ENCODE measurements at regions not wholly inside any gene's neighbourhood (a gene's known extent, or its start where the extent isn't known, plus 50 kb on each side); places are given as distances from the start of the nearest gene placed in this dataset.
"Not testable (repeated sequence)": the region's sequence is repeated elsewhere in the genome, so short reads cannot be mapped to it uniquely, and the experiment has no call there.

DNA sequence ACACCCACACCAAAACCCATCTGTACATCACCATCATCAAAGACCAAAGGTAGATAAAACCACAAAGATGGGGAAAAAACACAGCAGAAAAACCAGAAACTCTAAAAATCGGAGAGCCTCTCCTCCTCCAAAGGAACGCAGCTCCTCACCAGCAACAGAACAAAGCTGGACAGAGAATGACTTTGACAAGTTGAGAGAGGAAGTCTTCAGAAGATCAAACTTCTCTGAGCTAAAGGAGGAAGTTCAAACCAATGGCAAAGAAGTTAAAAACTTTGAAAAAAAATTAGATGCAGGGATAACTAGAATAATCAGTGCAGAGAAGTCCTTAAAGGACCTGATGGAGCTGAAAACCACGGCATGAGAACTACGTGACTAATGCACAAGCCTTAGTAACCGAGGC lies 247.5 kb upstream of the ERBB4 start:
- DNase-seq (ENCODE audit: low read depth): not testable (repeated sequence)

DNA sequence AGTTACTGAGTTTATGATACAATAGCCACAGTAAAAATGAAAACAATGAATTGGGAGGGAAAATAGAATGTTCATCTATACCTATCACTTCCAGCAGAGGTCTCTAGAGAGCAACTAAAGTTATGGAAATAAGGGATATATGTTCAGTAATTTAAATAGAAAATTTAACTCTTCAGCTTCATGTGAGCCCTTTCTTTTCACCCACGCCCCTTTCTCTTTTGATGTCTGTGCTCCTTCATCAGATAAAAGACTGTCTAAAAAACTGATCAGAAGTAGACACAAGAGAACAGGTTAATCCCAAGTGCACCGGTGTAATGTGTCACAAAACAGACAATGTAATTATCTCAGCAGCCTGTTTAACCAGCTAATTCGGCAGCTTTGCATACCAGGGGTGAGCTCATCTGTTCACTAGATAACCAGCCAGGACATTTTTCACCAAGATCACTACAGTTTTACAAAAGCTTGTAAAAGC lies 238.5 kb upstream of the ERBB4 start:
- peak; percentile 24 for DNase-seq (ENCODE audit: low read depth)

- DNase-seq (ENCODE audit: low read depth): no peak
These were observed 235.3 kb upstream of the ERBB4 start for GRCh38 chr2:212773808-212774339.

DNA sequence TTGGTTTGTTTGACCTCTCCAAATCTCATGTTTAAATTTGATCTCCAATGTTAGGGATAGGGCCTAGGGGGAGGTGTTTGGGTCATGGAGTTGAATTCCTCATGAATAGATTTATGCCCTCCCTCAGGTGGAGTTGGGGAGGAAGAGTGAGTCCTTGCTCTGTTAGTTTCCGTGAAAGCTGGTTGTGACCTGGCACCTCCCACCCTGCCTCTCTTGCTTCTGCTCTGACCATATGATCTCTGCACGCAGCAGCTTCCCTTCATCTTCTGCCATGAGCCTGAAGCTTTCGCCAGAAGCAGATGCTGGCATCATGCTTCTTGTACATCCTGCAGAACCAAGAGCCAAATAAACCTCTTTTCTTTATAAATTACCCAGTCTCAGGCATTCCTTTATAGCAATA lies 231.6 kb upstream of the ERBB4 start:
- no peak for DNase-seq (ENCODE audit: low read depth)

GRCh38 chr2:212766921-212767320 lies 228.3 kb upstream of the ERBB4 start:
- DNase-seq (ENCODE audit: low read depth): no peak

GRCh38 chr2:212752730-212753351 lies 214.2 kb upstream of the ERBB4 start:
- no peak for DNase-seq (ENCODE audit: low read depth)

GRCh38 chr2:212745359-212745758 lies 206.8 kb upstream of the ERBB4 start:
- DNase-seq (ENCODE audit: low read depth): no peak

DNA sequence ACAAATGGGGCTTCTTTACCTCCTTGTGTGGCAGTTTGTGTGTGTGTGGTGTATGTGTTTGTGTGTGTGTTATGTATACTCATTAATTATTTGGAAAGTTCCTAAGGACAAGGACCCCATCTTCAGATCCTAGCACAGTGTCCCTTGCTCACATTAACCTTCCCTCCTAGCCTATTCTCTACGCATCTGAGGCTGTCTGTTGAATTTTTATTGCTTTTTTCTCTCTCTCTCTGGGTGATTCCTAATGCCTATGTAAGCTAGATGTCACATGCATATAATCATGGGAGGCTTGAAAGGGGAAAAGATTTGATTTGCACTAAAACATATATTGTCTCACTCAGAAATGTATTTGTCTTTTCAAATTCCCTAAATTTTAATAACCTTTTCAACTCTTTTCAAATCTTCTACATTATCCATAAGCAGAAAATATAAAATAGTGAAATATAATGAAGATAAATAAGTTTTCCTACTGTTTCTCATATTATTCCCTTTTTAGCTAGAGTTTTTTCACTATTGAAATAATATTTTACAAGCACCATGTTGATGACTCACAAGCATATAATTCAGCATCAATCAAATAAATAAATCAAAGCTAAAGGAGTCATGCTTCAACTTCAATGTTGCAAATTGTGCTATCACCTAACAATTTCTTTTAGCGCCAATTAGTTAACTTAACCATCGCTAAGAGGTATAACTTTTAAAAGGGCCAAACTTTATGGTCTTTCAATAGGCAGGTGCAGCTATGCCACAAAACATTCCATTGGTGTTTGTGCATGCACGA lies 199.0 kb upstream of the ERBB4 start:
- DNase-seq (ENCODE audit: low read depth): no peak

DNA sequence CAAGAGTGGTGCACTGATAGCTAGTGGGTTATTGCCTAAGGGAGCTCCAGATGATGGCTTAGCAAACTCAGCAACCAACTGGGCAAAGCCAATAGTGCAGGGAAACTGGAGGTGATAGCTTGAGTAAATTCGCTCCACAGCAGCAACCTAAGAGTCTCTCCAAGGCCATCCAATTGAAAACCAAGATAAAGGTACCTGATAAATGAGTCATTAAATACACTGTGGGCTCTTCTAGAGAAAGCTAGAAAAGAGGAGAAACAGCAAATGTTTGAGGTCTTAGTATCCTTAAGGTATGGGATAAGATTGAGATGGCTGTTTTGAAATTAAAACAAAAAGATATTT lies 197.8 kb upstream of the ERBB4 start:
- DNase-seq (ENCODE audit: low read depth): no peak

GRCh38 chr2:212733273-212733672 lies 194.7 kb upstream of the ERBB4 start:
- no peak for DNase-seq (ENCODE audit: low read depth)

DNA sequence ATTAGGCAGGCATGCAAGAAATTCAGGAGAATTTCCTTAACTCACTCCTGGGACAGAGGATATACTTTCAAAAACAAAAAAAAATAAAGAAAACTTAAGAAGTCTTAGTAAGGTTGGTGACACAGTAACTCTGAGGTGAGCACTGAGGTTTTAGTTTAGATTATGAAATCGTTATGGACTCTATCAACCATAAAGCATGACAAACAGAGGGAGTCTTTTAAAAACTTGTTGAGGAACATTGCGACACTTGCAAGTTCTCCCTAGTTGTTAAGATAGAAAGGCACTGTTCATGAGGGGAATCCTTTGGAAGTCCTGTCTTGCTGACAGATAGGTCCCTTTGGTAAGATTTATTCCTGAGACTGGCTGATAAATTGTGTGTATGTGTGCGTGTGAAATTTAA lies 194.3 kb upstream of the ERBB4 start:
- DNase-seq (ENCODE audit: low read depth): no peak

DNA sequence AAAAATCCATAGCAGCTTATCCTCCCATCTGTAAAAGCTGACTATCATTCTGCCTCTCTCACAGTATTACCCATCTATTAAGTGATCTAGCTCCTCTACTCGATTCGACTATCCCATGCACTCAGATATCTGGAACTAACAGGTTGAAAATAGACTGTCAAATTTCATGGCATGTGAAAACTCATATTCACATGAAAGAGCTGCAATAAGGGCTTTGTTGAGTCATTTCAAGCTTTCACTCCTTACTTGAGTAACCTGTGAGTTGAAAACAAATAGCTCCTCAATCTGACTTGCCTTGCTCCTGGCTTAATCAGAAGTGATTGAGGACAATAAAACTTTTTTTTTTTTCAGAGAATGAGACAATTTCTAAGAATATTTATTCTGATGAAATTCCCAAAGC lies 192.4 kb upstream of the ERBB4 start:
- DNase-seq (ENCODE audit: low read depth): no peak

- DNase-seq (ENCODE audit: low read depth): no peak
These were observed 190.1 kb upstream of the ERBB4 start for GRCh38 chr2:212728717-212729116.

DNA sequence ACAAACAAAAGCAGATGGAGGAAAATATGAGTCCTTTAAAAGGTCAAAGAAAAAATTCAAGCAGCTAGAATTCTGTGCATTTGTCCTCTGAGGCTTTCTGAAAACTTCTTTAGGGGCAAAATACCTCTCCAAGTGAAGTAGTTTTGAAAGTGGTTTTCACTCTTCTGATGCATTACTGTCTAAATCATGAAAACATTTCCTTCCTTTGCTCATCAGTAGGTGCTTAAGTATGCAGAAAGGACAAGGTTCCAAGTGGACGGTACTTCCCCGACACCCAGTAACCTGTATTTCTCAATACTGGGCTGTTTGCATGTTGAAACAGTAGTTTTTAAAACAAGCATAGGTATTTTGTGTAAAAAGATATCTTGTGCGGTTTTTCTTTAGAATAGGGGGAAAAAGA lies 189.1 kb upstream of the ERBB4 start:
- no peak for DNase-seq (ENCODE audit: low read depth)

DNA sequence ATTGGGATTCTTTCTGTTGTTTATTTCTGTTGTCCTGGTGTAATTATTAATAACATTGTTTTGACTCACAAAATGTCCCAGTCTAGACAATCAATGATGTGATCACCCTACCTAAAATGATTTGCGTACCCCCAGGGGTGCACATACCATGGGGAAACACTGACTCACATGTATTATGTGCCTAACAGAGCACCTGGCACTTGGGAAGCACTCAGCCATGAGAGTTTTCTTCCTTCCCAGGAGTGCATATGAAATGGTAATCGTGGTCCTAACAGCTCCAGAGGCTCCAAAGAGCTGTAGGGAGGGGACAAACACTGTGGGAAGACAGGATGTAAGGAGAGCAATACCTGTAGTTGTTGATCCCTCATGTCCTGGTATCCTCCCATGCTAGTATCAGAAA lies 187.8 kb upstream of the ERBB4 start:
- DNase-seq (ENCODE audit: low read depth): no peak

DNA sequence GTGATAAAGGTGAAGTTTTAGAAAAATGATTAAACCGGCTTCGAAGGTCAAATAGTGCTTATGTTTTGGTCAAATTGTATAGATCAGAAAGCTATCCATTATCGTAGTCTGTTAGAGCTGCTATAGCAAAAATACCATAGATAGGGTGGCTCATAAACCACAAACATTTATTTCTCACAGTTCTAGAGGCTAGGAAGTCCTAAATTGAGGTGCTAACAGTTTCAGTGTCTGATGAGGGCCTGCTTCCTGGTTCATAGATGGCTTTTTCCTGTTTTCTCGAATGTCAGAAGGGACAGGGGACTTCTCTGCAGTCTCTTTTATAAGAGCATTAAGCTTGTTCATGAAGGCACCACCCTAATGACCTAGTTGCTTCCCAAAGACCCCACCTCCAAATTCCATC lies 186.6 kb upstream of the ERBB4 start:
- DNase-seq (ENCODE audit: low read depth): no peak

- DNase-seq (ENCODE audit: low read depth): peak; percentile 22
These were observed 184.6 kb upstream of the ERBB4 start for GRCh38 chr2:212723226-212723625.

- no peak for DNase-seq (ENCODE audit: low read depth)
These were observed 183.4 kb upstream of the ERBB4 start for GRCh38 chr2:212722046-212722445.

DNA sequence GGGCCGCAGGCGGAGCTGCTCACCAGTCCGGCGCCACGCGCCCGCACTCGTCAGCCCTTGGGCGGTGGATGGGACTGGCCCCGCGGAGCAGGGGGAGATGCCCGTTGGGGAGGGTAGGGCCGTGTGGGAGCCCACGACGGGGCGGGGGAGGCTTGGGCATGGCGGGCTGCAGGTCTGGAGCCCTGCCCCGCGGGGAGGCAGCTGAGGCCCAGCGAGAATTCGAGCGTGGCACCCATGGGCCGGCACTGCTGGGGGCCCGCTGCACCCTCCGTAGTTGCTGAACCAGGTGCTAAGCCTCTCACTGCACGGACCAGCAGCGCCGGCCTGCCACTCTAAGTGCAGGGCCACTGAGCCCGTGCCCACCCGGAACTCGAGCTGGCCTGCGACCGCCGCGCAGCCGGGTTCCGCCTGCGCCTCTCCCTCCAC lies 182.4 kb upstream of the ERBB4 start:
- DNase-seq (ENCODE audit: low read depth): no peak

GRCh38 chr2:212715411-212715810 lies 176.8 kb upstream of the ERBB4 start:
- DNase-seq (ENCODE audit: low read depth): not testable (repeated sequence)

- no peak for DNase-seq (ENCODE audit: low read depth)
These were observed 175.1 kb upstream of the ERBB4 start for GRCh38 chr2:212713681-212714080.

GRCh38 chr2:212712991-212713390 lies 174.4 kb upstream of the ERBB4 start:
- DNase-seq (ENCODE audit: low read depth): no peak

- no peak for DNase-seq (ENCODE audit: low read depth)
These were observed 173.9 kb upstream of the ERBB4 start for GRCh38 chr2:212712466-212712865.

Data from HT1080 (cell line).